ENCODE measurements at regions not wholly inside any gene's neighbourhood (a gene's known extent, or its start where the extent isn't known, plus 50 kb on each side); places are given as distances from the start of the nearest gene placed in this dataset.

DNA sequence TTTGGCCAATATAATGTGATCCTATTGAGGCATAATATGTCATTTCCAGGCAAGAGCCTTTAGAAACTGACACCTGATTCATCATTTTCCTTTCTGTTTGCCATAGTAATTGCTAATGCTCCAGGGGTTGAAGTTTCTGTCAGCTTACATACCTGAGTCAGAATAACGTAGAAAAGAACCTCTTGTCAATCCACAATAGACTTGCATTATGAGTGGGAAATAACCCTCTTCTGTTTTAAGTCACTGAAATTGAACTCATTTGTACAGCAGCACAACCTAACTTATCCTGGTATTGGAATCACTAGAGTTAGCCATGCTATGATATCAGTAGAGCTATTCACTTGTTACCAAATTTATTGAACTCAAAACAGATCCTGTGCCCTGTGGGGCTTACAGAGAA, 101.7 kb upstream of the TP63 start:
- CTCF ChIA-PET, result no interaction called here
- peaks cover 0 to 17% (median 4%) of the 10 kb centered on the region in 3 donors for H3K4me1 Mint-ChIP-seq
- Histone ChIP-seq H3K4me3 (ENCODE audit: low read length) (no peak overlapping the region), H3K9me3 (ENCODE audit: low read length) (no peaks in the 10 kb centered on the region), H3K36me3 (ENCODE audit: insufficient read depth, low read length) (no peaks in the 10 kb centered on the region), H3K4me1 (ENCODE audit: insufficient read depth, low read length) (no peaks in the 10 kb centered on the region), H3K27ac (ENCODE audit: low read depth, low read length) (no peak overlapping the region), H3K27me3 (ENCODE audit: insufficient read depth, low read length, poor library complexity, severe bottlenecking) (no peaks in the 10 kb centered on the region)
- DNase-seq, result no peak
- H3K9me3 Mint-ChIP-seq, result peaks cover 4 to 13% (median 6%) of the 10 kb centered on the region in 5 donors
- peaks cover 0 to 2% of the 10 kb centered on the region in 2 donors for H3K27me3 Mint-ChIP-seq
- no peak overlapping the region for H3K27ac Mint-ChIP-seq
- H3K4me3 Mint-ChIP-seq, result no peak overlapping the region
- peaks cover 0 to 12% (median 0%) of the 10 kb centered on the region in 3 donors for H3K36me3 Mint-ChIP-seq
- POLR2A ChIA-PET, result no interaction called here

DNA sequence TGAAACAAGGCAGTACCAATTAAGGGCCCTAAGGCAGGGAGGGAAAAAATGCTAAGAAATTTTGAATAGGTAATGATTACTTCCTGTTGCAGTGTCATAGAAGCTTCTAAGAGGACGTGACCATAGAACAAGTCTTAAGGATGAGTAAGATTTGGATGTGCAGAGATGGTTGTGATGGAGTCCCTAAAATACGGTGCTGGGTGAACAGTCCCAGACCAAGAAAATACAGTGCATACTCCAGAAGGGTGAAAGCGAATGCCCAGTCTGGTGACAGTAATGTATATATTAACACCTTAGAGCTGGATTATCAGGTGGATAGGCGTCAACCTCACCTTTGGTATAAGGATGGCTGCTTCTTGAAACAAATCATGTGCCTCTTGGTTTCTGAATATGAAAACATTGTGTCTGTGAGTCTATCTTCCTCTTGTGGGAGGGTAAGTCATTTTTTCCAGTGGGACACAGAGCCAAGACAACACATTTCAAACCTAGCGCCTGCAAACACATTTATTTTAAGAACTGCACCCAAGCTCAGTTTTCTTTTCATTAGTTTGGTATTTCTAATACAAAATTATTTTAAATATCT, 101.2 kb upstream of the TP63 start:
- Mint-ChIP-seq H3K4me3 (no peak overlapping the region), H3K27me3 (peaks cover 0 to 2% of the 10 kb centered on the region in 2 donors), H3K36me3 (peaks cover 0 to 12% (median 0%) of the 10 kb centered on the region in 3 donors), H3K9me3 (peaks cover 4 to 13% (median 6%) of the 10 kb centered on the region in 5 donors), H3K27ac (no peak overlapping the region), H3K4me1 (peaks cover 0 to 17% (median 4%) of the 10 kb centered on the region in 3 donors)
- DNase-seq, result no peak
- ChIA-PET POLR2A (no interaction called here), CTCF (no interaction called here)
- Histone ChIP-seq H3K4me1 (ENCODE audit: insufficient read depth, low read length) (no peaks in the 10 kb centered on the region), H3K36me3 (ENCODE audit: insufficient read depth, low read length) (no peaks in the 10 kb centered on the region), H3K27ac (ENCODE audit: low read depth, low read length) (no peak overlapping the region), H3K27me3 (ENCODE audit: insufficient read depth, low read length, poor library complexity, severe bottlenecking) (no peaks in the 10 kb centered on the region), H3K4me3 (ENCODE audit: low read length) (no peak overlapping the region), H3K9me3 (ENCODE audit: low read length) (no peaks in the 10 kb centered on the region)

DNA sequence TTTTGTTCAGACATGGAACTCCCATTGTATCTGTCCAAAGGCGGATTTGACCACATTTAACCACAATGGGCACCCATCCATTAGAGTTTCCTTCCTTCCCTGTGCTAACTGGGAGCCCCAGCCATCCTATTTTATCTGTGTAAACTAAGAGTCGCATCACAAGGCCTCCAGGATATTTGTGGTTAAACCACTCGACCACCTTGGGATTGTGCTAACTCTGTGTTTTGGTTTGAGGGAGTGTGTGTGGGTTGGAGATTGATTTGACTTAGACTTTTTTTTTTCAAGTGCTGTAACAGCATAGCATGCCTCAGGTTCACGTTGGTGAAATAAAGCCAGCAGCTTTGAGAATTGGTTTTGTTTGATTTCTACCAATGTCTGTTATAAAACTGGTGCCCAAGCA, 100.4 kb upstream of the TP63 start:
- Mint-ChIP-seq H3K4me3 (no peak overlapping the region), H3K27ac (peak overlapping the region in 1 of 8 donors; percentile 22), H3K36me3 (peaks cover 0 to 6% (median 0%) of the 10 kb centered on the region in 3 donors), H3K27me3 (peaks cover 0 to 2% of the 10 kb centered on the region in 2 donors), H3K9me3 (peaks cover 2 to 8% (median 3%) of the 10 kb centered on the region in 5 donors), H3K4me1 (peaks cover 0 to 17% (median 4%) of the 10 kb centered on the region in 3 donors)
- Histone ChIP-seq H3K9me3 (ENCODE audit: low read length) (no peaks in the 10 kb centered on the region), H3K4me1 (ENCODE audit: insufficient read depth, low read length) (no peaks in the 10 kb centered on the region), H3K27me3 (ENCODE audit: insufficient read depth, low read length, poor library complexity, severe bottlenecking) (no peaks in the 10 kb centered on the region), H3K27ac (ENCODE audit: low read depth, low read length) (no peak overlapping the region), H3K36me3 (ENCODE audit: insufficient read depth, low read length) (no peaks in the 10 kb centered on the region), H3K4me3 (ENCODE audit: low read length) (no peak overlapping the region)
- DNase-seq, result no peak
- ChIA-PET POLR2A (no interaction called here), CTCF (no interaction called here)

DNA sequence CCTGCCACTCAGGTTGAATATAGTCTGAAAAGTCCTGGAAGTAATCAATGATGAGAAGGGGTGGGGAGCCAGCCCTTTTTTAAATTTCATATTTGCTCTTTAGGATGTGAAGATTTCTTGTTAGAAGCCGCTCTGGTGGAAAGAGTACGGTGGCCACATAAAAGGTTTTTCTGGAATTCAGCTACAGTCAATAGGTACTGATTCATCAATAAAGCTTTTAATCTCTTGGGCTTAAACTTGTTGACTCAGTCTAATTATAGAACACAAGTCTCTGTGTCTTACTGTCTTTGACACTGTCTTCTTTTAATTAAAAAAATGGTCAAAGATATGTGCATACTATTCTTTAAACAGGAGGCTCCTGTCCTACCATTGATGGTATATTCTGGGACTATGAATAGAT, 99.9 kb upstream of the TP63 start:
- Mint-ChIP-seq H3K4me3 (no peak overlapping the region), H3K36me3 (peaks cover 0 to 1% (median 0%) of the 10 kb centered on the region in 3 donors), H3K9me3 (peaks cover 0 to 3% (median 0%) of the 10 kb centered on the region in 5 donors), H3K27me3 (peaks cover 0 to 2% of the 10 kb centered on the region in 2 donors), H3K27ac (no peak overlapping the region), H3K4me1 (peaks cover 0 to 17% (median 4%) of the 10 kb centered on the region in 3 donors)
- Histone ChIP-seq H3K4me3 (ENCODE audit: low read length) (no peak overlapping the region), H3K27ac (ENCODE audit: low read depth, low read length) (no peak overlapping the region), H3K27me3 (ENCODE audit: insufficient read depth, low read length, poor library complexity, severe bottlenecking) (no peaks in the 10 kb centered on the region), H3K4me1 (ENCODE audit: insufficient read depth, low read length) (no peaks in the 10 kb centered on the region), H3K9me3 (ENCODE audit: low read length) (no peaks in the 10 kb centered on the region), H3K36me3 (ENCODE audit: insufficient read depth, low read length) (no peaks in the 10 kb centered on the region)
- DNase-seq, result no peak
- ChIA-PET POLR2A (no interaction called here), CTCF (no interaction called here)

DNA sequence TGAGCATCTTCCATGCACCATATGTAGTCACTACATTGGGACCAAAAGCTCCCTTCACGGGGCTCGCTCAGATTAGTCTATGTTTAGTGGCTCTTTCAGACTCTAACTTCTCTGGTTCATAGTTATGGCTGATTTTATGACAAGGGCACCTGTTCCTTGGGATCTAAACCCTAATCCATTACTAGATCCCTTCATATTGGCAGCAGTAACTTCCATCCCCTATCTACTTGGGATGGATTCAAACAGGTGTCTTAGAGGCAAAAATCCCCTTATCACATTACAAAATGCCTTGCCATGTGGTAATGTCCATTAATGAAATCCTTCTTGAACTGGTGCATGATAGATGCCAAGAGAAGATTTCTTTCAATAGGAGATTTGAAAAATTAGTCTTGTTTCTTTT, 96.7 kb upstream of the TP63 start:
- H3K36me3 Mint-ChIP-seq, result no peaks in the 10 kb centered on the region
- POLR2A ChIA-PET, result no interaction called here

DNA sequence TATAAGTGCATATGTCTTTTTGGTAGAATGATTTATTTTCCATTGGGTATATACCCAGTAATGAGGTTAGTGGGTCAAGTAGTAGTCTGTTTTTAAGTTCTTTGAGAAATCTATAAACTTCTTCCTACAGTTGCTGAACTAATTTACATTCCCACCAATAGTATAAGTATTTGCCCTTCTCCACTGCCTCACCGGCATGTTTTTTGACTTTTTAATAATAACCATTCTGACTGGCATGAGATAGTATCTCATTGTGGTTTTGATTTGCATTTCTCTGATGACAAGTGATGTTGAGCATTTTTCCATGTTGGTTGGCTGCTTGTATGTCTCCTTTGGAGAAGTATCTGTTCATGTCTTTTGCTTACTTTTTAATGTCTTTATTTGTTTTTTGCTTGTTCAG, 94.1 kb upstream of the TP63 start:
- Mint-ChIP-seq H3K4me3 (no peak overlapping the region), H3K9me3 (no peaks in the 10 kb centered on the region), H3K27me3 (no peaks in the 10 kb centered on the region), H3K27ac (no peak overlapping the region), H3K36me3 (peaks cover 0 to 3% (median 0%) of the 10 kb centered on the region in 3 donors), H3K4me1 (peaks cover 0 to 3% (median 0%) of the 10 kb centered on the region in 3 donors)
- H3K4me1 ChIP-seq (ENCODE audit: insufficient read depth, low read length), result no peaks in the 10 kb centered on the region
- no peaks in the 10 kb centered on the region for H3K36me3 ChIP-seq (ENCODE audit: insufficient read depth, low read length)
- DNase-seq, result no peak
- H3K9me3 ChIP-seq (ENCODE audit: low read length), result no peaks in the 10 kb centered on the region
- POLR2A ChIA-PET, result no interaction called here
- CTCF ChIA-PET, result no interaction called here
- H3K4me3 ChIP-seq (ENCODE audit: low read length), result no peak overlapping the region
- no peak overlapping the region for H3K27ac ChIP-seq (ENCODE audit: low read depth, low read length)
- no peaks in the 10 kb centered on the region for H3K27me3 ChIP-seq (ENCODE audit: insufficient read depth, low read length, poor library complexity, severe bottlenecking)

More for the DNA sequence above, 96.7 kb upstream of the TP63 start:
- no peaks in the 10 kb centered on the region for H3K27me3 ChIP-seq (ENCODE audit: insufficient read depth, low read length, poor library complexity, severe bottlenecking)
- no peak overlapping the region for H3K27ac ChIP-seq (ENCODE audit: low read depth, low read length)
- H3K9me3 Mint-ChIP-seq, result no peaks in the 10 kb centered on the region
- CTCF ChIA-PET, result no interaction called here
- no peaks in the 10 kb centered on the region for H3K9me3 ChIP-seq (ENCODE audit: low read length)
- peaks cover 0 to 2% of the 10 kb centered on the region in 2 donors for H3K27me3 Mint-ChIP-seq
- no peaks in the 10 kb centered on the region for H3K4me1 ChIP-seq (ENCODE audit: insufficient read depth, low read length)
- no peak overlapping the region for H3K27ac Mint-ChIP-seq
- no peak for DNase-seq
- H3K4me3 Mint-ChIP-seq, result no peak overlapping the region
- H3K4me1 Mint-ChIP-seq, result peaks cover 0 to 18% (median 4%) of the 10 kb centered on the region in 3 donors
- no peaks in the 10 kb centered on the region for H3K36me3 ChIP-seq (ENCODE audit: insufficient read depth, low read length)
- H3K4me3 ChIP-seq (ENCODE audit: low read length), result no peak overlapping the region

DNA sequence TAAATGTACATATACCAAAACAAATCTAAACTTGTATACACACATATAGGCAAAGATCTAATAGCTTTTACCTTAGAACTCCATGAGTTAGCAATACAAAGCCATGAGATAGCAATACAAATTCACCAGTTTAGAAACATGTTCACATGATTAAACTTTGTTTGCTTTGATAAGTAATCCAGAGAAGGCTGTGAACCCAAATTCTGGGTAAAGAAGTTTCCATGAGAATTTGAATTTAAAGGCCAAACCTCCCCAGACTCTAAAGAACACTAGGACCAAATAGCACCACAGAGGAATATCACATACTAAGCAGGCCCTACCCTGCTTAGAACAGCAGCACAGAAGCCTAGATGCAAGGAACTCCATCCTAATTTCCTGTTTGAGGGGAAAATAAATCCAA, 83.7 kb upstream of the TP63 start:
- H3K27ac ChIP-seq (ENCODE audit: low read depth, low read length), result no peak overlapping the region
- Mint-ChIP-seq H3K9me3 (peaks cover 28 to 48% (median 37%) of the 10 kb centered on the region in 5 donors), H3K36me3 (peaks cover 7 to 23% (median 9%) of the 10 kb centered on the region in 3 donors), H3K4me3 (no peak overlapping the region), H3K27ac (no peak overlapping the region), H3K4me1 (no peaks in the 10 kb centered on the region), H3K27me3 (no peaks in the 10 kb centered on the region)
- H3K4me3 ChIP-seq (ENCODE audit: low read length), result no peak overlapping the region
- ChIA-PET POLR2A (no interaction called here), CTCF (no interaction called here)
- no peak for DNase-seq
- H3K36me3 ChIP-seq (ENCODE audit: insufficient read depth, low read length), result no peaks in the 10 kb centered on the region
- no peaks in the 10 kb centered on the region for H3K4me1 ChIP-seq (ENCODE audit: insufficient read depth, low read length)
- peaks cover 14% of the 10 kb centered on the region for H3K9me3 ChIP-seq (ENCODE audit: low read length)
- no peaks in the 10 kb centered on the region for H3K27me3 ChIP-seq (ENCODE audit: insufficient read depth, low read length, poor library complexity, severe bottlenecking)

DNA sequence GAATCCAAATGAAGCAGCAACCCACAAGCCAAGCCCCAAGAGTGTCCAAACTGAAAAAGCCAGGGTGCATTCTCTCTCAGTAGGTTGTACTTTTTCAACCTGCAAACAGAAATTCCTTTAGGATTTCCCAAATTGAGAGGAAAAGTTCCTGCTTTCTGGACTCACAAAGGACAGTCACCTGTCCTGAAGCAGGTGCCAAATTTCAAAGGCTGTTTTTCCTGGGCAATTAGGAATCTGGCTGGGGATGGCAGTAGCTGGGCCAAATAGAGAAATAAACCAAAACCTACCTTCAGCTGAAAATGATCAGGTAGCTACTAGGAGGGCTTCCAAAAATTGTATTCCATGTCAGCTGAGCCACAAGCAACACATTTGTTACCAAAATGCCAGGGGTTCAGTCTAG, 83.1 kb upstream of the TP63 start:
- CTCF ChIA-PET, result no interaction called here
- no peak overlapping the region for H3K27ac Mint-ChIP-seq

More for the DNA sequence above, 83.1 kb upstream of the TP63 start:
- H3K9me3 ChIP-seq (ENCODE audit: low read length), result peaks cover 14% of the 10 kb centered on the region
- no peak overlapping the region for H3K27ac ChIP-seq (ENCODE audit: low read depth, low read length)
- H3K4me3 Mint-ChIP-seq, result no peak overlapping the region
- H3K36me3 ChIP-seq (ENCODE audit: insufficient read depth, low read length), result no peaks in the 10 kb centered on the region
- H3K4me3 ChIP-seq (ENCODE audit: low read length), result no peak overlapping the region
- POLR2A ChIA-PET, result no interaction called here
- peaks cover 7 to 23% (median 9%) of the 10 kb centered on the region in 3 donors for H3K36me3 Mint-ChIP-seq
- H3K4me1 Mint-ChIP-seq, result no peaks in the 10 kb centered on the region
- no peaks in the 10 kb centered on the region for H3K27me3 ChIP-seq (ENCODE audit: insufficient read depth, low read length, poor library complexity, severe bottlenecking)
- H3K4me1 ChIP-seq (ENCODE audit: insufficient read depth, low read length), result no peaks in the 10 kb centered on the region
- H3K27me3 Mint-ChIP-seq, result no peaks in the 10 kb centered on the region
- peaks cover 31 to 48% (median 37%) of the 10 kb centered on the region in 5 donors for H3K9me3 Mint-ChIP-seq
- DNase-seq, result no peak

Measured in CD8-positive, alpha-beta memory T cell (primary cell).